ENCODE measurements at regions not wholly inside any gene's neighbourhood (a gene's known extent, or its start where the extent isn't known, plus 50 kb on each side); places are given as distances from the start of the nearest gene placed in this dataset.

DNA sequence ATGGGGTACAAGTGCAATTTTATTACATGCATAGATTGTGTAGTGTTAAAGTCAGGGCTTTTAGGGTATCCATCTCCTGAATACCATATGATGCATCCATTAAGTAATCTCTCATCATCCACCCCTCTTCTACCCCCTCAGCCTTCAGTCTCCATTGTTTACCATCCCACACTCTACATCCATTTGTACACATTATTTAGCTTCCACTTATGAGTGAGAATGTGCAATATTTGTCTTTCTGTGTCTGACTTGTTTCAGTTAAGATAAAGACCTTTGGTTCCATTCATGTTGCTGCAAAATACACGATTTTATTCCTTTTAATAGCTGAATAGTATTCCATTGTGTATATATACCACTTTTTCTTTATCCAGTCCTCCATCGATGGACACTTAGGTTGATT is 222.5 kb upstream of the USP24 start (continued):
- TF ChIP-seq, protein P1, sequence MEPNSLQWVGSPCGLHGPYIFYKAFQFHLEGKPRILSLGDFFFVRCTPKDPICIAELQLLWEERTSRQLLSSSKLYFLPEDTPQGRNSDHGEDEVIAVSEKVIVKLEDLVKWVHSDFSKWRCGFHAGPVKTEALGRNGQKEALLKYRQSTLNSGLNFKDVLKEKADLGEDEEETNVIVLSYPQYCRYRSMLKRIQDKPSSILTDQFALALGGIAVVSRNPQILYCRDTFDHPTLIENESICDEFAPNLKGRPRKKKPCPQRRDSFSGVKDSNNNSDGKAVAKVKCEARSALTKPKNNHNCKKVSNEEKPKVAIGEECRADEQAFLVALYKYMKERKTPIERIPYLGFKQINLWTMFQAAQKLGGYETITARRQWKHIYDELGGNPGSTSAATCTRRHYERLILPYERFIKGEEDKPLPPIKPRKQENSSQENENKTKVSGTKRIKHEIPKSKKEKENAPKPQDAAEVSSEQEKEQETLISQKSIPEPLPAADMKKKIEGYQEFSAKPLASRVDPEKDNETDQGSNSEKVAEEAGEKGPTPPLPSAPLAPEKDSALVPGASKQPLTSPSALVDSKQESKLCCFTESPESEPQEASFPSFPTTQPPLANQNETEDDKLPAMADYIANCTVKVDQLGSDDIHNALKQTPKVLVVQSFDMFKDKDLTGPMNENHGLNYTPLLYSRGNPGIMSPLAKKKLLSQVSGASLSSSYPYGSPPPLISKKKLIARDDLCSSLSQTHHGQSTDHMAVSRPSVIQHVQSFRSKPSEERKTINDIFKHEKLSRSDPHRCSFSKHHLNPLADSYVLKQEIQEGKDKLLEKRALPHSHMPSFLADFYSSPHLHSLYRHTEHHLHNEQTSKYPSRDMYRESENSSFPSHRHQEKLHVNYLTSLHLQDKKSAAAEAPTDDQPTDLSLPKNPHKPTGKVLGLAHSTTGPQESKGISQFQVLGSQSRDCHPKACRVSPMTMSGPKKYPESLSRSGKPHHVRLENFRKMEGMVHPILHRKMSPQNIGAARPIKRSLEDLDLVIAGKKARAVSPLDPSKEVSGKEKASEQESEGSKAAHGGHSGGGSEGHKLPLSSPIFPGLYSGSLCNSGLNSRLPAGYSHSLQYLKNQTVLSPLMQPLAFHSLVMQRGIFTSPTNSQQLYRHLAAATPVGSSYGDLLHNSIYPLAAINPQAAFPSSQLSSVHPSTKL (CRISPR knock-in tag; IDR thresholded peaks at IDR 0.05) = peak; percentile 83
- TF ChIP-seq SIX1 (CRISPR knock-in tag; IDR thresholded peaks at IDR 0.05; ENCODE audit: borderline replicate concordance) = no peak
- TF ChIP-seq ZNF510 (CRISPR knock-in tag; IDR thresholded peaks at IDR 0.05; ENCODE audit: low read depth) = no peak
- TF ChIP-seq ZIK1 (CRISPR knock-in tag; IDR thresholded peaks at IDR 0.05; ENCODE audit: borderline replicate concordance, low read depth) = no peak
- no peak for TF ChIP-seq ZNF615 (CRISPR knock-in tag; IDR thresholded peaks at IDR 0.05; ENCODE audit: borderline replicate concordance)
- TF ChIP-seq, protein P2, sequence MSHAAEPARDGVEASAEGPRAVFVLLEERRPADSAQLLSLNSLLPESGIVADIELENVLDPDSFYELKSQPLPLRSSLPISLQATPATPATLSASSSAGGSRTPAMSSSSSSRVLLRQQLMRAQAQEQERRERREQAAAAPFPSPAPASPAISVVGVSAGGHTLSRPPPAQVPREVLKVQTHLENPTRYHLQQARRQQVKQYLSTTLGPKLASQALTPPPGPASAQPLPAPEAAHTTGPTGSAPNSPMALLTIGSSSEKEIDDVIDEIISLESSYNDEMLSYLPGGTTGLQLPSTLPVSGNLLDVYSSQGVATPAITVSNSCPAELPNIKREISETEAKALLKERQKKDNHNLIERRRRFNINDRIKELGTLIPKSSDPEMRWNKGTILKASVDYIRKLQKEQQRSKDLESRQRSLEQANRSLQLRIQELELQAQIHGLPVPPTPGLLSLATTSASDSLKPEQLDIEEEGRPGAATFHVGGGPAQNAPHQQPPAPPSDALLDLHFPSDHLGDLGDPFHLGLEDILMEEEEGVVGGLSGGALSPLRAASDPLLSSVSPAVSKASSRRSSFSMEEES (CRISPR knock-in tag; IDR thresholded peaks at IDR 0.05) = no peak
- 0 out of 2 replicates have a peak, but pooled peaks have one; percentile 20 for TF ChIP-seq CREM (IDR thresholded peaks at IDR 0.05)
- no peak for TF ChIP-seq CREM (CRISPR knock-in tag; IDR thresholded peaks at IDR 0.05)
- TF ChIP-seq, protein P3, sequence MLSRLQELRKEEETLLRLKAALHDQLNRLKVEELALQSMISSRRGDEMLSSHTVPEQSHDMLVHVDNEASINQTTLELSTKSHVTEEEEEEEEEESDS (CRISPR knock-in tag; IDR thresholded peaks at IDR 0.05; ENCODE audit: borderline replicate concordance) = no peak
- TF ChIP-seq, protein P4, sequence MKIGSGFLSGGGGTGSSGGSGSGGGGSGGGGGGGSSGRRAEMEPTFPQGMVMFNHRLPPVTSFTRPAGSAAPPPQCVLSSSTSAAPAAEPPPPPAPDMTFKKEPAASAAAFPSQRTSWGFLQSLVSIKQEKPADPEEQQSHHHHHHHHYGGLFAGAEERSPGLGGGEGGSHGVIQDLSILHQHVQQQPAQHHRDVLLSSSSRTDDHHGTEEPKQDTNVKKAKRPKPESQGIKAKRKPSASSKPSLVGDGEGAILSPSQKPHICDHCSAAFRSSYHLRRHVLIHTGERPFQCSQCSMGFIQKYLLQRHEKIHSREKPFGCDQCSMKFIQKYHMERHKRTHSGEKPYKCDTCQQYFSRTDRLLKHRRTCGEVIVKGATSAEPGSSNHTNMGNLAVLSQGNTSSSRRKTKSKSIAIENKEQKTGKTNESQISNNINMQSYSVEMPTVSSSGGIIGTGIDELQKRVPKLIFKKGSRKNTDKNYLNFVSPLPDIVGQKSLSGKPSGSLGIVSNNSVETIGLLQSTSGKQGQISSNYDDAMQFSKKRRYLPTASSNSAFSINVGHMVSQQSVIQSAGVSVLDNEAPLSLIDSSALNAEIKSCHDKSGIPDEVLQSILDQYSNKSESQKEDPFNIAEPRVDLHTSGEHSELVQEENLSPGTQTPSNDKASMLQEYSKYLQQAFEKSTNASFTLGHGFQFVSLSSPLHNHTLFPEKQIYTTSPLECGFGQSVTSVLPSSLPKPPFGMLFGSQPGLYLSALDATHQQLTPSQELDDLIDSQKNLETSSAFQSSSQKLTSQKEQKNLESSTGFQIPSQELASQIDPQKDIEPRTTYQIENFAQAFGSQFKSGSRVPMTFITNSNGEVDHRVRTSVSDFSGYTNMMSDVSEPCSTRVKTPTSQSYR (CRISPR knock-in tag; IDR thresholded peaks at IDR 0.05; ENCODE audit: borderline replicate concordance) = peak; percentile 38; the same call in 1 of the 2 replicates
- no peak for TF ChIP-seq ZNF251 (CRISPR knock-in tag; IDR thresholded peaks at IDR 0.05)
- TF ChIP-seq KAT8 (CRISPR knock-in tag; IDR thresholded peaks at IDR 0.05) = no peak
- no peak for TF ChIP-seq GABPB1 (CRISPR knock-in tag; IDR thresholded peaks at IDR 0.05)
